ENCODE measurements at regions not wholly inside any gene's neighbourhood (a gene's known extent, or its start where the extent isn't known, plus 50 kb on each side); places are given as distances from the start of the nearest gene placed in this dataset.

GRCh38 chr6:106736502-106736901, 107.1 kb downstream of the QRSL1 start:
- Histone ChIP-seq H3K9me3 (replicated peaks; ENCODE audit: control insufficient read depth, insufficient read depth, low read depth, low read length) (no peaks in the 10 kb centered on the region), H3K9me1 (ENCODE audit: control insufficient read depth, insufficient read depth, low read length) (no peaks in the 10 kb centered on the region), H2AFZ (ENCODE audit: low read depth, low read length) (no peak overlapping the region), H3K4me3 (no peak overlapping the region), H3K27me3 (ENCODE audit: control insufficient read depth in 2 of 2, insufficient read depth in 2 of 2, low read length in 2 of 2) (0 out of 5 replicates have a peak, but pooled peaks cover 0 to 4% of the 10 kb centered on the region in 2 experiments), H3K27ac (ENCODE audit: extremely low read depth, low read depth, low read length) (no peak overlapping the region), H3K9ac (ENCODE audit: insufficient read depth in 1 of 2, low read depth in 2 of 2, low read length in 2 of 2) (no peak overlapping the region), H4K20me1 (replicated peaks; ENCODE audit: control insufficient read depth, insufficient read depth, low read length) (no peaks in the 10 kb centered on the region), H3K36me3 (ENCODE audit: control insufficient read depth, insufficient read depth, low read length) (no peaks in the 10 kb centered on the region), H3K79me2 (ENCODE audit: control insufficient read depth, insufficient read depth, low read length) (no peaks in the 10 kb centered on the region), H3K4me2 (ENCODE audit: insufficient read depth, low read length) (no peak overlapping the region), H3K4me1 (replicated peaks in 1 of 2; ENCODE audit: control insufficient read depth in 2 of 2, insufficient read depth in 2 of 2, low read length in 2 of 2) (no peaks in the 10 kb centered on the region)
- 5% methylated on average over 2 of the region's 2 CpGs for WGBS (ENCODE audit: insufficient coverage, low coverage, missing lambda C conversion rate)
- no peak for ATAC-seq
- DNase-seq (ENCODE audit: extremely low read depth in 1 of 4, low spot score in 3 of 4) = no peak
- BruUV-seq (replicated peaks) = no TSS peak
- FAIRE-seq = no peak
- ChIA-PET POLR2A (interaction anchor here (0.7 to 1.2 kb wide), 2 partner anchors 9 to 12 kb away, joined by 3 to 4 read pairs; no protein-coding TSS in a partner anchor), CTCF (ENCODE audit: low intra/inter-chr PET ratio) (no interaction called here)
- intact Hi-C loops (cut with micrococcal nuclease) = loop anchor here (10.0 kb wide), 1 partner anchor 238 kb away; the partner anchor contains the start of gene CD24
- no peak for TF ChIP-seq LEF1 (IDR thresholded peaks at IDR 0.05)
- no peak for TF ChIP-seq ZKSCAN1 (IDR thresholded peaks at IDR 0.05; ENCODE audit: low read depth, low read length)
- TF ChIP-seq E2F3 (CRISPR knock-in tag; IDR thresholded peaks at IDR 0.05) = no peak
- TF ChIP-seq ZNF217 (CRISPR knock-in tag; IDR thresholded peaks at IDR 0.05) = no peak
- no peak for TF ChIP-seq ATF1 (CRISPR knock-in tag; IDR thresholded peaks at IDR 0.05)
- no peak for TF ChIP-seq ATF1 (tag; IDR thresholded peaks at IDR 0.05)
- no peak for TF ChIP-seq ASH1L (IDR thresholded peaks at IDR 0.05; ENCODE audit: borderline replicate concordance, low read depth, partially characterized antibody)
- no peak for TF ChIP-seq ZEB2 (IDR thresholded peaks at IDR 0.05)
- no peak for TF ChIP-seq FIP1L1 (IDR thresholded peaks at IDR 0.05; ENCODE audit: low read depth, low read length, poor library complexity, severe bottlenecking)
- no peak for TF ChIP-seq ZNF57 (CRISPR knock-in tag; IDR thresholded peaks at IDR 0.05)
- TF ChIP-seq SIX5 (IDR thresholded peaks at IDR 0.05; ENCODE audit: borderline replicate concordance in 1 of 2, insufficient read depth in 1 of 2, low read depth in 1 of 2, low read length in 2 of 2) = no peak
- no peak for TF ChIP-seq KLF1 (tag; IDR thresholded peaks at IDR 0.05)
- in situ Hi-C loops (cut with MboI) = no loop called here

Data from K562 (cell line).